Fibroblast of peridontal ligament (primary cell): ENCODE measurements at regions not wholly inside any gene's neighbourhood (a gene's known extent, or its start where the extent isn't known, plus 50 kb on each side); places are given as distances from the start of the nearest gene placed in this dataset.
"Not testable (repeated sequence)": the region's sequence is repeated elsewhere in the genome, so short reads cannot be mapped to it uniquely, and the experiment has no call there.

Experiments
- DNase-seq: peaks from one replicate; pipeline ENCODE4 v3.0.0-alpha.2; 2010; ENCODE audit errors: extremely low read depth

- no peak for DNase-seq
These were observed 58.1 kb upstream of the TUNAR start for GRCh38 chr14:95818581-95818980.

- DNase-seq = no peak
These were observed 59.4 kb upstream of the TUNAR start for GRCh38 chr14:95817271-95817670.

- no peak for DNase-seq
These were observed 60.1 kb upstream of the TUNAR start for GRCh38 chr14:95816539-95816938.

GRCh38 chr14:95815226-95815690 is 61.4 kb upstream of the TUNAR start:
- DNase-seq = no peak

GRCh38 chr14:95814363-95815225 is 62.0 kb upstream of the TUNAR start:
- DNase-seq = no peak

DNA sequence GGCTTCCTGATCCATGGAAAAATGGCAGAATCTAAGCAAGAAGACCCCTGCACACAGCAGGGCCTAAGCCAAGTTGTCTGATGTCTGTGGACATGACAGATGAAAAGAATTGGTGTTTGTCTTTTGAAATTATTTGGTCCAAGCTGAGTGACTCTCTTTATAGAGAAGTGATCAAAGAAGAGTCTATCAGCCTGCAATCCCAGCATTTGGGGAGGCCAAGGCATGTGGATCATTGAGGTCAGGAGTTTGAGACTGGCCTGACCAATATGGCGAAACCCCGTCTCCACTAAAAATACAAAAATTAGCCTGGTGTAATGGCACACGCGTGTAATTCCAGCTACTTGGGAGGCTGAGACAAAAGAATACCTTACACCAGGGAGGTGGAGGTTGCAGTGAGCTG is 64.8 kb upstream of the TUNAR start:
- DNase-seq = no peak

- DNase-seq = no peak
These were observed 68.3 kb upstream of the TUNAR start for GRCh38 chr14:95808371-95808770.

DNA sequence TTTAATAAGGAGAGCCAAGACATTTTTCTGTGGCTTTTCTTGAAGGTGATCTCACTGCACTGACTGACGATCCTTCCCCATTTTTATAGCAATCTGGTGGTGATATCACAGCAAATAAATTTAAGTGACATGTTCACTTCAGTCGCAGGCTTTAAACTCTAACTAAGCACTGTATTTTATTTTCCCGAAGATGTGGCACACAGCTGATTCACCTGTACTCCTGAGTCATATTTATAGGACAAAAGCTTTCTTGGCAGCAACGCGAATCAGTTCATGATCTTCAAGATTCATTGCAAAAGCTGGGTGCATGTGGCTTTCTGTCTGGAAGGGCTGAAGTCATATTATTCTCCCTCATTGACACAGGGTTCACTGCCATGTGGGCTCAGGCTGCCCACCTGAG is 79.8 kb upstream of the TUNAR start:
- DNase-seq = no peak

DNA sequence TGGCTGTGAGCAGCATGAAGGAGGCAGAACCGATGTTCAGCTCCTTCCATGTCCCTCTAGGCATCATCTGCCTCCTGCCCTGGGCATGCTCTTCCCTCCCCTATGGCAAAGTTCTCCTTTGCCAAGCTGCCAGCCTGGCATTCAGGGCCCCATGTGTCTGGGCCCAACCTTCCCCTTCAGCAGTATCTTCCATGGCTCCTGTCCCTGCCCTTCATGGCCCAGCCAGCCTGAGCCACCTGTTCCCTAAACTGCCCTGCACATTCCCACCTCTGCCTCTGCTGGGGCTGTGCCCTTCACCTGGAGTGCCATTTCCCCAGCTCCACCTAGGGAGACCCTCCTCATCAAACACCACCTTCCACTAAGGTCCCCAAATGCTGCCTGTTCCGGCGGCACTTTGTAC is 74.0 kb upstream of the TCL1A start:
- no peak for DNase-seq

DNA sequence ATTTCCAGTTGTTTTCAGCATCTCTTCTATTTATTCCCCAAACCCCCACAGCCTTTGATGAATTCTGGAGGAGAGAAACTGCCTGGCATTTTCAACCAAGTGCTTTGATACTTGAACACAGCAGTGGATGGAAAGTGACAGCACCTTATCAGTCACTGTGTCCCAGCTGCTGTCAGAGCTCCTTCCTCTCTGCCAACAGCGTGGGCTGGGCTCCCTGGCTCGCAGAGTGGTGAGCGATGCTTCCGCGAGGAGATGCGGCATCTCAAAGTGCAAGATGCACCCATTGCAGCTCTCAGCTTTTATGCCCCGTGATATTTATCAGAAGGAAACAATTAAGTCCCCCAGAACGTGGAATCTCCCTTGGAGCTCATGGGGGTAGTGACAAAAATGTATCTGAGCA is 72.6 kb upstream of the TCL1A start:
- DNase-seq = no peak

DNA sequence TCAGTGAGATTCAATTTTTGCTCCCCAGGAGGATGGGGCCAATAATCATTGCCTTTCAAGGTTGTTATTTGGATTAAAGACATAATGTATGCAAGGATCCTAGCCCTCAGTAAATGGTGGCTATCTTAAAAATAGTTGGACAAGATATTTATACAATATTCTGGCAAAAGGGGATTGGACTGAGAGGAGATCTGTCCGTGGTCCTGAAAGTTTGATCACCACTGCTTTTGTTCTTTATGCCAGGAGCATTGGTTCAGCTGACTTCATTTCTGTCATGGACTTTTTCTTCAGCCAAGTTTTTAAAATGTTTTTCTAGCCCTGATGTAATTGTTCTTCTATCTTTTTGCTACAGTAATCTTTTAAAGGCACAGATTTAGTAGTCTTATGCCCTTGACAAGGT is 70.2 kb upstream of the TCL1A start:
- DNase-seq = peak; percentile 20

- no peak for DNase-seq
These were observed 63.0 kb upstream of the TCL1A start for GRCh38 chr14:95776798-95777534.

DNA sequence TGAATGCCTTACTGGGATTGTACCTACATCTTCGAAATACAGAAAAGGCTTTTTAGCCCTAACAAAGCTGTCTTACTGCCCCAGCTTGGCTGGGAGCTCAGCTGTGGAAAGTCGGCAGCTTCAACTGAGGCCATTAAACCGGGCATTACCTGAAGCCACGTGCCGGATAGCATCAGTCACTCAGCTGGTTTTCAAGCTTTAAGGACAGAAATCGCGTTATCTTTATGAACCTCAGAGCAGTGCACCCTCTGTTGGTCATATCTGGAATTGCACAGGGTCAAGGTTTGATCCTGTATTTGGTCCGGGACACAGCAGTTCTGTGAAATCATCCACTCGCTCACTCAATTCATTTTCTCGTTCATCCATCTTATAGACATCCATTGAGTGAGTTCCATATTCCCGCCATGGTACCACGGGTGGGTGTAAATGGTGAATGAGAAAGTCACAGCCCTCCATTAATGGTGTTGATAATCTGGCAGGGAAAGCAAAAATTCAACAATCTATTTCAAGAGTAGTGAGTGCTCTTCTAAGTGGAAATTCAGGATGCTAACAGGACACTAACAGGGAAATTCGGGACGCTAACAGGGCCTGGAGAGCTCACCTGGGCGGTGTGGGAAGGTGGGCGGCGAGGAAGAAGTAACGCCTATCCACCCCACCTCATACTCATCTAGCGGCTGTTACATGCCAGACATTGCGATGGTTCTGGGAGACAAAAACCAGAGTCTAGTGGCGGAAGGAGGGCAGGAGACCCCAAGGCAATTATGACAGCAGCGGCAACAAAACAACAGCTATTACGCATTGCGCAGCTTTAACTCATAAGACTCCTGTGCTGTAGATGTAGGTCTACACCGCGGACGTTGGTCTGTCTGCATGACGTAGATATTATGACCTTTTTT is 60.6 kb upstream of the TCL1A start:
- DNase-seq = peak; percentile 60

GRCh38 chr14:95770777-95771176 is 56.9 kb upstream of the TCL1A start:
- DNase-seq = no peak

DNA sequence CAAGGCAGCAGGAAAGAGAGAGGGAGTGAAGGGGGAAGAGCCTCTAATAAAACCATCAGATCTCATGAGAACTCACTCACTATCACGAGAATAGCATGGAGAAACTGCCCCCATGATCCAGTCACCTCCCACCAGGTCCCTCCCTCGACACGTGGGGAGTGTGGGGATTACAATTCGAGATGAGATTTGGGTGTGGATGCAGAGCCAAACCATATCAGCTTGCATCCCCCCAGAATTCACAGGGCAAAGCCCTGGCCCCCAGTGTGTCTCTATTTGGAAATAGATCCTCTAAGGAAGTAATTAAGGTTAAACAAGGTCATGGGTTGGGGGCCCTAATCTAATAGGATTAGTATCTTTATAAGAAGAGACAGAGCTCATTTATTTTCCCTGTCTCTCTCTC is 56.1 kb upstream of the TCL1A start:
- no peak for DNase-seq

DNA sequence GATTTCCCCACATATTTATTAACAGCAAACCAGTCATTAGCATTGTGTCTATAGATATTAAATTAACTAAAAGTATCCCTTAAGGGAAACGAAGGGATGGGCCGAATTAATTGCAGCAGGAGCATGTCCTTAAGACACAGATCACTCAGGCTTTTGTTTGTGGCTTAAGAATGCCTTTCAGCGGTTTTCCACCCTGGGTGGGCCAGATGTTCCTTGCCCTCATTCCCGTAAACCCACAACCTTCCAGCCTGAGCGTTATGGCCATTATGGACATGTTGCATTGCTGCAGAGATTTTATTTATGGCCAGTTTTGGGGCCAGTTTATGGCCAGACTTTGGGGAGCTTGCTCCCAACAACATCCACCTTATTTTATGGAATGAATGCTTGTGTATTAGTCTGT is 55.5 kb upstream of the TCL1A start:
- DNase-seq = not testable (repeated sequence)

- no peak for DNase-seq
These were observed 51.1 kb upstream of the TCL1A start for GRCh38 chr14:95765051-95765450.

GRCh38 chr14:95763875-95764274 is 50.0 kb upstream of the TCL1A start:
- DNase-seq = no peak
